ENCODE measurements at regions not wholly inside any gene's neighbourhood (a gene's known extent, or its start where the extent isn't known, plus 50 kb on each side); places are given as distances from the start of the nearest gene placed in this dataset.
A peak's percentile ranks its signal among the peaks of the same experiment; 100 is the strongest.
"Not testable (repeated sequence)": the region's sequence is repeated elsewhere in the genome, so short reads cannot be mapped to it uniquely, and the experiment has no call there.

DNA sequence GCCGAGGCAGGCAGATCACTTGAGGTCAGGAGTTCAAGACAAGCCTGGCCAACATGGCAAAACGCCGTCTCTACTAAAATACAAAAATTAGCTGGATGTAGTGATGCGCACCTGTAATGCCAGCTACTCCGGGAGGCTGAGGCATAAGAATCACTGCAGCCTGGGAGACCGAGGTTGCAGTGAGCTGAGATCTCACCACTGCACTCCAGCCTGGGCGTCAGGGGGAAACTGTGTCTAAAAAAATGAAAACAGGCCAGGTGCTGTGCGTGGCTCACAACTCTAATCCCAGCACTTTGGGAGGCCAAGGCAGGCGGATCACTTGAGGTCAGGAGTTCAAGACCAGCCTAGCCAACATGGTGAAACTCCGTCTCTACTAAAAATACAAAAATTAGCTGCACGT is 69.9 kb downstream of the C9orf50 start:
- H2AFZ ChIP-seq (ENCODE audit: low read depth, low read length, poor library complexity, severe bottlenecking); H4K20me1 ChIP-seq (ENCODE audit: insufficient read depth); H3K27me3 ChIP-seq (ENCODE audit: insufficient read depth, low read length); H3K36me3 ChIP-seq (ENCODE audit: control insufficient read depth in 1 of 2, insufficient read depth in 2 of 2, low read length in 2 of 2); BruUV-seq (replicated peaks); DNase-seq (ENCODE audit: low read depth, low spot score); H3K9me3 ChIP-seq (ENCODE audit: control insufficient read depth in 1 of 2, insufficient read depth in 1 of 2, low read depth in 1 of 2, low read length in 2 of 2); CTCF ChIA-PET; ATAC-seq; intact Hi-C loops (cut with micrococcal nuclease); H3K9me2 ChIP-seq (ENCODE audit: insufficient read depth); H3K79me2 ChIP-seq (ENCODE audit: insufficient read depth, low read length): not testable (repeated sequence)
- peak overlapping the region; percentile 42 to 62 for H3K4me3 ChIP-seq (replicated peaks in 1 of 2; ENCODE audit: low read depth in 1 of 2, low read length in 2 of 2)
- peak overlapping the region; percentile 82 for H3K9ac ChIP-seq (ENCODE audit: low read length)
- RAD21 ChIA-PET (ENCODE audit: low non-redundant PET in 1 of 2, low total read pairs in 2 of 2, uncharacterized antibody in 2 of 2, unreplicated experiment in 2 of 2) = interaction anchor here in 1 of 2 experiments (1.7 kb wide), 1 partner anchor 58 kb away, joined by 3 read pairs; no protein-coding TSS in a partner anchor
- H3K4me2 ChIP-seq (ENCODE audit: low read length) = peak overlapping the region; percentile 84
- POLR2A ChIA-PET = interaction anchor here (1.1 to 1.3 kb wide), 2 partner anchors 16 to 54 kb away, joined by 3 read pairs; no protein-coding TSS in a partner anchor
- peaks cover 76 to 84% of the 10 kb centered on the region in 2 experiments for H3K4me1 ChIP-seq (ENCODE audit: control insufficient read depth in 1 of 2, insufficient read depth in 2 of 2, low read length in 2 of 2)
- H3K27ac ChIP-seq (ENCODE audit: low read depth, low read length) = peak overlapping the region; percentile 97

GRCh38 chr9:129550199-129550839 is 70.6 kb downstream of the C9orf50 start:
- Histone ChIP-seq H3K36me3 (ENCODE audit: control insufficient read depth in 1 of 2, insufficient read depth in 2 of 2, low read length in 2 of 2) (no peaks in the 10 kb centered on the region), H3K9me2 (ENCODE audit: insufficient read depth) (no peaks in the 10 kb centered on the region), H3K27me3 (ENCODE audit: insufficient read depth, low read length) (no peaks in the 10 kb centered on the region), H3K9me3 (ENCODE audit: control insufficient read depth in 1 of 2, insufficient read depth in 1 of 2, low read depth in 1 of 2, low read length in 2 of 2) (no peaks in the 10 kb centered on the region), H3K79me2 (ENCODE audit: insufficient read depth, low read length) (no peaks in the 10 kb centered on the region), H3K4me3 (replicated peaks in 1 of 2; ENCODE audit: low read depth in 1 of 2, low read length in 2 of 2) (peak overlapping the region; percentile 42 to 62), H2AFZ (ENCODE audit: low read depth, low read length, poor library complexity, severe bottlenecking) (no peak overlapping the region), H3K9ac (ENCODE audit: low read length) (peak overlapping the region; percentile 82), H3K4me1 (ENCODE audit: control insufficient read depth in 1 of 2, insufficient read depth in 2 of 2, low read length in 2 of 2) (peaks cover 70 to 79% of the 10 kb centered on the region in 2 experiments), H4K20me1 (ENCODE audit: insufficient read depth) (no peaks in the 10 kb centered on the region), H3K4me2 (ENCODE audit: low read length) (peak overlapping the region; percentile 84), H3K27ac (ENCODE audit: low read depth, low read length) (peak overlapping the region; percentile 97)
- POLR2A ChIA-PET = interaction anchor here (0.8 to 2.2 kb wide), 3 partner anchors 36 to 59 kb away, joined by 3 to 6 read pairs (median 4); no protein-coding TSS in a partner anchor
- RAD21 ChIA-PET (ENCODE audit: low non-redundant PET in 1 of 2, low total read pairs in 2 of 2, uncharacterized antibody in 2 of 2, unreplicated experiment in 2 of 2) = interaction anchor here (0.6 to 1.7 kb wide), 3 partner anchors 54 to 86 kb away, joined by 3 to 6 read pairs (median 3); no protein-coding TSS in a partner anchor
- intact Hi-C loops (cut with micrococcal nuclease) = no loop called here
- DNase-seq (ENCODE audit: low read depth, low spot score) (no peak), ATAC-seq (peak; percentile 45)
- CTCF ChIA-PET = no interaction called here
- TSS peak; percentile 76 for BruUV-seq (replicated peaks)
- TF ChIP-seq SP1 (IDR thresholded peaks at IDR 0.05; ENCODE audit: low read depth) (no peak), ZNF274 (IDR thresholded peaks at IDR 0.05; ENCODE audit: low read depth, low read length) (no peak), POLR2AphosphoS5 (IDR thresholded peaks at IDR 0.05; ENCODE audit: low read depth, low read length) (peak; percentile 28; the same call in 1 of the 2 replicates), ZFX (IDR thresholded peaks at IDR 0.05) (peak; percentile 29; the same call in 1 of the 2 replicates), CEBPB (IDR thresholded peaks at IDR 0.05; ENCODE audit: low read depth) (no peak), TCF7L2 (IDR thresholded peaks at IDR 0.05; ENCODE audit: borderline replicate concordance, extremely low read depth, insufficient read depth, insufficient read length) (no peak)
